Activated T-cell treated with anti-CD3 and anti-CD28 coated beads, Interleukin-2, amount 50 U/mL, for 72 hours (primary cell): ENCODE measurements at regions not wholly inside any gene's neighbourhood (a gene's known extent, or its start where the extent isn't known, plus 50 kb on each side); places are given as distances from the start of the nearest gene placed in this dataset.

Experiments
- ATAC-seq, 2 donors: fragments of 150-1000 bp; cut with Tn5 transposase; replicated peaks in 1 of 2; 2 replicates each; pipeline ENCODE4 v1.10.0; 2021; ENCODE audit warnings: moderate library complexity in 2 of 2, mild to moderate bottlenecking in 1 of 2
- DNase-seq, 2 donors: peaks; one replicate each; pipeline ENCODE4 v3.0.0; 2021 to 2022; ENCODE audit warnings: mixed read lengths in 1 of 2
- H3K27ac Mint-ChIP-seq: one replicate; pipeline ENCODE4 v1.8.0; 2022; ENCODE audit warnings: mild to moderate bottlenecking, moderate library complexity, mixed read lengths
- H3K27me3 Mint-ChIP-seq: one replicate; pipeline ENCODE4 v1.8.0; 2022; ENCODE audit warnings: low read depth, mixed read lengths
- H3K36me3 Mint-ChIP-seq, 2 donors: one replicate each; pipeline ENCODE4 v1.8.0; 2022; ENCODE audit warnings: mixed read lengths in 2 of 2, mild to moderate bottlenecking in 1 of 2; ENCODE audit not compliant: insufficient read depth in 2 of 2
- H3K4me1 Mint-ChIP-seq: one replicate; pipeline ENCODE4 v1.8.0; 2022; ENCODE audit warnings: low read depth, mixed read lengths
- H3K4me3 Mint-ChIP-seq, 2 donors: one replicate each; pipeline ENCODE4 v1.8.0; 2022; ENCODE audit warnings: mild to moderate bottlenecking in 2 of 2, mixed read lengths in 2 of 2, moderate library complexity in 2 of 2
- H3K9me3 Mint-ChIP-seq, 2 donors: one replicate each; pipeline ENCODE4 v1.8.0; 2022; ENCODE audit warnings: mixed read lengths in 2 of 2

DNA sequence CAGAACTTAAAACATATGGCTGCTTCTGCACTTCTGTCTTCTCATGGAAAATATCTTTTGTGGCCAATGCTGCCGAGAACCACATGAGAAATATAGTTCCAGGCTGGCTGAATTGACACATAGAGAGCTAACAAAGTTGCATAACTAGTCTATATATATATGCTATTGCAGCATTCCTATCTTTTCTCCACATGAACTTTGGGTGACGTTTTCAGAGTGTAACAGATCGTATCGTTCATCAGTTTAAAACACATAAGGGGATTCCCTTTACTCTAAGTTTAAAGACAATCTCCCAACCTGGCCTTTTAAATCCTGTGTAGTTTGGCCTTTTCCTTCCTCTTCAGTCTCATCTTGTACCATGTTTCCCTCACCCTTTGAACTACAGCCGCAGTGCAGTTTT is 394.2 kb upstream of the CBLB start:
- H3K4me1 Mint-ChIP-seq = peaks cover 4% of the 10 kb centered on the region
- no peak overlapping the region for H3K4me3 Mint-ChIP-seq
- DNase-seq = no peak
- no peaks in the 10 kb centered on the region for H3K9me3 Mint-ChIP-seq
- no peak overlapping the region for H3K27ac Mint-ChIP-seq
- H3K27me3 Mint-ChIP-seq = no peaks in the 10 kb centered on the region
- no peak for ATAC-seq
- H3K36me3 Mint-ChIP-seq = no peaks in the 10 kb centered on the region

DNA sequence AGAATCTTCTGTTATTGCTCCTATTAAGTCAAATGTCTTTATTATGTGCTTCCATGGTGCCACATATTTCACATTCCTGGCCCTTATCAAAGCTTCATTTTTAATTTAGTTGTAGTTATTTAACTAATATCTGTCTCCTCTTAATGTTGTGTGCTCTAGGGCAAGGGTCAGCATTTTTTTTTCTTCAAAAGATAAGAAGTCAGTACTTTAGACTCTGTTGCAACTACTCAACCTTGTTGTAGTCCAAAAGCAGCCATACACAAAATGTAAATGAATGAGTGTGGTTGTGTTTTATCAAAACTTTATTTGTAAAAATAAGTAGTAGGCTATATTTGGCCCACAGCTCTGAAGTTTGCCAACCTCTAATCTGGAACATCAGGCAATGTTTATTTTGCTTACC is 394.7 kb upstream of the CBLB start:
- DNase-seq (no peak), ATAC-seq (no peak)
- no peaks in the 10 kb centered on the region for H3K36me3 Mint-ChIP-seq
- H3K27me3 Mint-ChIP-seq = no peaks in the 10 kb centered on the region
- no peaks in the 10 kb centered on the region for H3K9me3 Mint-ChIP-seq
- H3K4me1 Mint-ChIP-seq = peaks cover 4% of the 10 kb centered on the region
- H3K4me3 Mint-ChIP-seq = no peak overlapping the region
- no peak overlapping the region for H3K27ac Mint-ChIP-seq

- no peak for ATAC-seq
- Mint-ChIP-seq H3K36me3 (peaks cover 0 to 1% of the 10 kb centered on the region in 2 donors), H3K4me3 (no peak overlapping the region), H3K27me3 (no peaks in the 10 kb centered on the region), H3K4me1 (peaks cover 4% of the 10 kb centered on the region), H3K9me3 (no peaks in the 10 kb centered on the region), H3K27ac (no peak overlapping the region)
- DNase-seq = no peak
Measured at GRCh38 chr3:106265704-106266103, 396.9 kb upstream of the CBLB start.

- DNase-seq (no peak), ATAC-seq (no peak)
- no peak overlapping the region for H3K27ac Mint-ChIP-seq
- peaks cover 0 to 3% of the 10 kb centered on the region in 2 donors for H3K36me3 Mint-ChIP-seq
- no peaks in the 10 kb centered on the region for H3K4me1 Mint-ChIP-seq
- H3K9me3 Mint-ChIP-seq = peaks cover 0 to 1% of the 10 kb centered on the region in 2 donors
- no peaks in the 10 kb centered on the region for H3K27me3 Mint-ChIP-seq
- no peak overlapping the region for H3K4me3 Mint-ChIP-seq
Measured at GRCh38 chr3:106268696-106269095, 399.9 kb upstream of the CBLB start.

DNA sequence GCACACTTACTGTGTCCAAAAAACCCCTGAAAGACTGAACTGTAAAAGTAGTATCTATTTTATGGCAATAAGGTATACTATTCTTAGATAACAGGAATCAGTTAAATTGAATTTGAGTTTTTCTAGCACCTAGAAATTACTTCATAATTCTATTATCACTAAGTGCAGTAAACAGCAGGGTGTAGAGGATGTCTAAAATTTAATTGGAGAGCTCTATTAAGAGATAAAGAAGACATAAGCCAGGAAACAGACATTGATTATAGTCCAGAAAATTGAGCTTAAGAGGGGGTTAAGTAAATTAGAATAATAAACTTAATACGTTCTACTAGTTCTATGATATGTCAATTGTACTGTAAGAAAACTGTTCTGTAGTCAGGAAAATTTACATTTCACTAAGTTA is 403.5 kb upstream of the CBLB start:
- ATAC-seq = no peak
- Mint-ChIP-seq H3K27ac (no peak overlapping the region), H3K36me3 (peaks cover 5 to 22% of the 10 kb centered on the region in 2 donors), H3K4me3 (no peak overlapping the region), H3K9me3 (peaks cover 9 to 19% of the 10 kb centered on the region in 2 donors), H3K4me1 (peaks cover 24% of the 10 kb centered on the region), H3K27me3 (no peaks in the 10 kb centered on the region)
- DNase-seq = no peak

GRCh38 chr3:106275592-106275991 is 406.8 kb upstream of the CBLB start:
- ATAC-seq (no peak), DNase-seq (no peak)
- Mint-ChIP-seq H3K36me3 (peaks cover 5 to 27% of the 10 kb centered on the region in 2 donors), H3K4me1 (peaks cover 31% of the 10 kb centered on the region), H3K4me3 (no peak overlapping the region), H3K27ac (no peak overlapping the region), H3K27me3 (no peaks in the 10 kb centered on the region), H3K9me3 (peaks cover 12 to 21% of the 10 kb centered on the region in 2 donors)

GRCh38 chr3:106276151-106276550 is 407.3 kb upstream of the CBLB start:
- DNase-seq = no peak
- no peaks in the 10 kb centered on the region for H3K27me3 Mint-ChIP-seq
- no peak overlapping the region for H3K4me3 Mint-ChIP-seq
- peaks cover 5 to 25% of the 10 kb centered on the region in 2 donors for H3K36me3 Mint-ChIP-seq
- ATAC-seq = no peak
- H3K4me1 Mint-ChIP-seq = peaks cover 31% of the 10 kb centered on the region
- H3K27ac Mint-ChIP-seq = peak overlapping the region; percentile 51
- H3K9me3 Mint-ChIP-seq = peaks cover 13 to 21% of the 10 kb centered on the region in 2 donors

GRCh38 chr3:106276755-106277612 is 408.2 kb upstream of the CBLB start:
- peaks cover 31% of the 10 kb centered on the region for H3K4me1 Mint-ChIP-seq
- H3K36me3 Mint-ChIP-seq = peaks cover 5 to 25% of the 10 kb centered on the region in 2 donors
- H3K27me3 Mint-ChIP-seq = no peaks in the 10 kb centered on the region
- no peak overlapping the region for H3K27ac Mint-ChIP-seq
- no peak for DNase-seq
- peaks cover 15 to 20% of the 10 kb centered on the region in 2 donors for H3K9me3 Mint-ChIP-seq
- ATAC-seq = no peak
- no peak overlapping the region for H3K4me3 Mint-ChIP-seq

- DNase-seq = no peak
- peaks cover 15 to 23% of the 10 kb centered on the region in 2 donors for H3K9me3 Mint-ChIP-seq
- ATAC-seq = no peak
- H3K4me3 Mint-ChIP-seq = no peak overlapping the region
- H3K36me3 Mint-ChIP-seq = peaks cover 5 to 26% of the 10 kb centered on the region in 2 donors
- peaks cover 31% of the 10 kb centered on the region for H3K4me1 Mint-ChIP-seq
- H3K27me3 Mint-ChIP-seq = no peaks in the 10 kb centered on the region
- no peak overlapping the region for H3K27ac Mint-ChIP-seq
Measured at GRCh38 chr3:106277731-106278130, 408.9 kb upstream of the CBLB start.

DNA sequence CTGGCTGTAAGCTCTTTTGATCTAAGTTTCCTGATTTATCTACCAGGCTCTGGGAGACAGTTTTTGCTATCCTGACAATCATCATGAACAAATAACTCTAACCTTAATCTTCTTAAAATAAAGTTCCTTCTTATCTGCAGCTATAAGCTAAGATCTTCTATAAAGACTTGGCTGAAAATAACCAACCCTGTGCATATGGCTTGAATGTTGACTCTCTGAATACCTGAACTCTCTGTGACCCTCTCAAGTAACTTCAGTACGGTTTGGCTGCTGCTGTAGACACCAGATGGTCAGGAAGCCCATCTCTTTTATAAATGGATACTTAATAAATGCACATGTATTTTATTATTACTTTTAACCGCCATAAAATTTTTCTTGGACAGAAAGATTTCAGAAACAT is 412.4 kb upstream of the CBLB start:
- no peak for DNase-seq
- Mint-ChIP-seq H3K4me3 (no peak overlapping the region), H3K4me1 (peaks cover 17% of the 10 kb centered on the region), H3K9me3 (peaks cover 14 to 15% of the 10 kb centered on the region in 2 donors), H3K27me3 (no peaks in the 10 kb centered on the region), H3K27ac (no peak overlapping the region), H3K36me3 (peaks cover 0 to 25% of the 10 kb centered on the region in 2 donors)
- no peak for ATAC-seq

- Mint-ChIP-seq H3K9me3 (peaks cover 9 to 11% of the 10 kb centered on the region in 2 donors), H3K27me3 (no peaks in the 10 kb centered on the region), H3K4me3 (no peak overlapping the region), H3K36me3 (peaks cover 0 to 19% of the 10 kb centered on the region in 2 donors), H3K27ac (no peak overlapping the region), H3K4me1 (peaks cover under 1% of the 10 kb centered on the region)
- DNase-seq = no peak
- no peak for ATAC-seq
Measured at GRCh38 chr3:106282943-106283342, 414.1 kb upstream of the CBLB start.

DNA sequence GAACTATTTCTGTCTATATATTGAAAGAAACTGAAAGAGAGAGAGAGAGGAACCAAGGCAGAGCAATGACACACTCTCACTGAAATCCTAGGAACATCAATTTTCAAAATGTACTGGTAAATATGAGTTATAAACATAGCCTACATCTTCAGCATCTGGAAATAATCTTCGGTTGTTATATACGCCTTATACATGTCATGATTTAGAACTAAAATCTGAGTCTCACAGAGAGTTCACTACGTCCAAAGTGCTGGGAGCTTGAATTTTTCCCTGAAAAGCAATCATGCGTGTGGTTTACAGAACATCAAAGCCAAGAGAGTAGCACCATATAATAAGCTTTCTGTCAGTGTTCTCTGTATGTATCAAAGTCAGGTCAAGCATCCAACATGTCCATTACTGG is 420.0 kb upstream of the CBLB start:
- no peaks in the 10 kb centered on the region for H3K27me3 Mint-ChIP-seq
- DNase-seq (no peak), ATAC-seq (no peak)
- H3K9me3 Mint-ChIP-seq = peaks cover 3 to 5% of the 10 kb centered on the region in 2 donors
- H3K36me3 Mint-ChIP-seq = peaks cover 0 to 10% of the 10 kb centered on the region in 2 donors
- no peak overlapping the region for H3K27ac Mint-ChIP-seq
- H3K4me1 Mint-ChIP-seq = peaks cover 21% of the 10 kb centered on the region
- H3K4me3 Mint-ChIP-seq = no peak overlapping the region

DNA sequence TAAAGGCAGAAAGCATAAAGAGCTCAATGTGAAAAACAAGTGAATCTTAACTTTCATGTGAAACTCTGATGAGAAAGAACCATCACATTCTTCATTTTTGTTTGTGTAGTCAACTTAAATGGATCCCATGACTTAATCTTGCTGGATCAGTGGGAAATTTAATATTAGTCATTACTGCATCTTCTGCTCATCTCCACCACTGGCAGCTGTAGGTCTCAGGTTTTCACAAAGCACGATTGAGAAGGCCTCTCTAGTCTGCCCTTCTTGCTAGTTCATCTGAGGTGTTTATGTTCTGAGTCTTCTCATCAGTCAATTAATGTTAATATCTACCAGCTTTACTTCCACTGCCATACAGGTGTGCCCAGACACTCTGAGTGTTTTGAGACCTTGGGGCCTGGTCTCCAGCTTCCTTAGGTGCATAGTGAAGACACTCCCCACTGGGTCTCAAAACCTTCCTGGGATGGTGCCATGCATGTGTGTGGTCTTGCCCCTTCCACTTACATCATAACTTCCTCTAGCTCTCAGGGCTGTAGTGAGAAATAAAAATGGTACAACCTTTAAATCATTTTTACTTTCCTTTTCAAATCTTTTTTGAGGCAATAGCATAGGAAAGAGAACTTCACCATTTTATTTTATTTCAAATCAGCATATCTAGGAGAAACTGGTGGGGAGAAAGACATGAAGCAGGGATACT is 421.6 kb upstream of the CBLB start:
- H3K27me3 Mint-ChIP-seq = no peaks in the 10 kb centered on the region
- ATAC-seq (no peak), DNase-seq (no peak)
- H3K4me1 Mint-ChIP-seq = peaks cover 21% of the 10 kb centered on the region
- H3K36me3 Mint-ChIP-seq = peaks cover 0 to 2% of the 10 kb centered on the region in 2 donors
- H3K27ac Mint-ChIP-seq = no peak overlapping the region
- H3K4me3 Mint-ChIP-seq = peak overlapping the region in 1 of 2 donors; percentile 66
- peaks cover 0 to 3% of the 10 kb centered on the region in 2 donors for H3K9me3 Mint-ChIP-seq
